ENCODE measurements at regions not wholly inside any gene's neighbourhood (a gene's known extent, or its start where the extent isn't known, plus 50 kb on each side); places are given as distances from the start of the nearest gene placed in this dataset.

GRCh38 chr19:31900991-31901390 lies 444.4 kb upstream of the ZNF507 start:
- DNase-seq, result no peak

GRCh38 chr19:31902821-31903220 lies 442.6 kb upstream of the ZNF507 start:
- no peak for DNase-seq

GRCh38 chr19:31903979-31904378 lies 441.4 kb upstream of the ZNF507 start:
- no peak for DNase-seq

GRCh38 chr19:31906111-31906871 lies 439.1 kb upstream of the ZNF507 start:
- no peak for DNase-seq

- no peak for DNase-seq
These were observed 437.7 kb upstream of the ZNF507 start for GRCh38 chr19:31907661-31908060.

- no peak for DNase-seq
These were observed 437.3 kb upstream of the ZNF507 start for GRCh38 chr19:31908080-31908479.

- DNase-seq, result no peak
These were observed 436.7 kb upstream of the ZNF507 start for GRCh38 chr19:31908496-31909225.

- DNase-seq, result no peak
These were observed 435.2 kb upstream of the ZNF507 start for GRCh38 chr19:31910224-31910623.

- no peak for DNase-seq
These were observed 433.8 kb upstream of the ZNF507 start for GRCh38 chr19:31911577-31911976.

GRCh38 chr19:31913103-31913661 lies 432.2 kb upstream of the ZNF507 start:
- no peak for DNase-seq

- no peak for DNase-seq
These were observed 415.0 kb upstream of the ZNF507 start for GRCh38 chr19:31930401-31930800.

GRCh38 chr19:31937983-31938382 lies 407.4 kb upstream of the ZNF507 start:
- DNase-seq, result no peak

- DNase-seq, result no peak
These were observed 406.7 kb upstream of the ZNF507 start for GRCh38 chr19:31938675-31939074.

- DNase-seq, result no peak
These were observed 405.0 kb upstream of the ZNF507 start for GRCh38 chr19:31940396-31940795.

GRCh38 chr19:31943191-31943661 lies 402.2 kb upstream of the ZNF507 start:
- no peak for DNase-seq

- no peak for DNase-seq
These were observed 401.6 kb upstream of the ZNF507 start for GRCh38 chr19:31943778-31944177.

- no peak for DNase-seq
These were observed 401.1 kb upstream of the ZNF507 start for GRCh38 chr19:31944326-31944725.

GRCh38 chr19:31946491-31946890 lies 398.9 kb upstream of the ZNF507 start:
- no peak for DNase-seq

GRCh38 chr19:31947436-31948115 lies 397.8 kb upstream of the ZNF507 start:
- DNase-seq, result no peak

- no peak for DNase-seq
These were observed 392.7 kb upstream of the ZNF507 start for GRCh38 chr19:31952693-31953092.

- DNase-seq, result no peak
These were observed 390.3 kb upstream of the ZNF507 start for GRCh38 chr19:31955061-31955460.

- DNase-seq, result no peak
These were observed 389.5 kb upstream of the ZNF507 start for GRCh38 chr19:31955884-31956283.

GRCh38 chr19:31956771-31957392 lies 388.5 kb upstream of the ZNF507 start:
- DNase-seq, result no peak

Measured in T-helper 9 cell (primary cell).